SK-N-SH treated with all-trans-retinoic acid at 6 μM for 48 hours (cell line): ENCODE measurements at regions not wholly inside any gene's neighbourhood (a gene's known extent, or its start where the extent isn't known, plus 50 kb on each side); places are given as distances from the start of the nearest gene placed in this dataset.

Source experiments
- RARB ChIP-seq: fragments of 250-450 bp; sonication (Bioruptor Pico); IDR thresholded peaks from 2 replicates; pipeline ENCODE4 v1.8.0; 2021; ENCODE audit warnings: mild to moderate bottlenecking, moderate library complexity
- TCF4 ChIP-seq: fragments of 250-450 bp; sonication (Bioruptor Pico); IDR thresholded peaks from 2 replicates; pipeline ENCODE4 v1.8.0; 2021; ENCODE audit warnings: mild to moderate bottlenecking, moderate library complexity, borderline replicate concordance
- ZFP3 ChIP-seq: fragments of 250-450 bp; sonication (Bioruptor Pico); IDR thresholded peaks from 2 replicates; pipeline ENCODE4 v1.5.0; 2020; ENCODE audit warnings: mild to moderate bottlenecking, moderate library complexity
- ZNF70 ChIP-seq: fragments of 450-650 bp; formaldehyde crosslinking; IDR thresholded peaks from 2 replicates; pipeline ENCODE4 v1.5.0; 2020; ENCODE audit warnings: mild to moderate bottlenecking, moderate library complexity
- TF ChIP-seq, protein P1 (sequence below): fragments of 250-450 bp; sonication (Bioruptor Pico); IDR thresholded peaks from 2 replicates; pipeline ENCODE4 v1.5.1; 2021; ENCODE audit warnings: mild to moderate bottlenecking, moderate library complexity
- TF ChIP-seq, protein P2 (sequence below): fragments of 250-450 bp; sonication (Bioruptor Pico); IDR thresholded peaks from 2 replicates; pipeline ENCODE4 v1.8.0; 2020; ENCODE audit warnings: mild to moderate bottlenecking, moderate library complexity, borderline replicate concordance
- TF ChIP-seq, protein P3 (sequence below): fragments of 250-450 bp; sonication (Bioruptor Pico); IDR thresholded peaks from 2 replicates; pipeline ENCODE4 v1.5.1; 2020; ENCODE audit warnings: low read depth, mild to moderate bottlenecking, moderate library complexity

DNA sequence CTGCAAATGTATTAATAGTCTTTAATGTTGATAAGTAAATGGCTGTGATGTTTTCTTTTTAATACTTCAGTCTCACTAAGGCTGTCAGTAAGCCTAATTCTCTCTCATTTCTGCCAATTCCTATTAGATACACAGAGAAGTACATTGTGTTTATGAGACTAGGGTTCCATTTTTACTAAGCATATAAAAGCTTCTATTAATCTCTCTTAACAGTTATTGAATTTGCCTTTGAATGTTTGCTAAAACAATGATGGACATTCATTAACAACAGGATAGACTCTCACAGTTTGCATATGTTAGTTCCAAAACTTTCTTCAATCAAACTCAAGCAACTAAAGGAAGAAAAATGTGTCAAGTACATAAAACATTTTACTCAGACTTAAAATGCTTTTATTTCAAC lies 659.3 kb downstream of the TLE1 start:
- TF ChIP-seq, protein P1, sequence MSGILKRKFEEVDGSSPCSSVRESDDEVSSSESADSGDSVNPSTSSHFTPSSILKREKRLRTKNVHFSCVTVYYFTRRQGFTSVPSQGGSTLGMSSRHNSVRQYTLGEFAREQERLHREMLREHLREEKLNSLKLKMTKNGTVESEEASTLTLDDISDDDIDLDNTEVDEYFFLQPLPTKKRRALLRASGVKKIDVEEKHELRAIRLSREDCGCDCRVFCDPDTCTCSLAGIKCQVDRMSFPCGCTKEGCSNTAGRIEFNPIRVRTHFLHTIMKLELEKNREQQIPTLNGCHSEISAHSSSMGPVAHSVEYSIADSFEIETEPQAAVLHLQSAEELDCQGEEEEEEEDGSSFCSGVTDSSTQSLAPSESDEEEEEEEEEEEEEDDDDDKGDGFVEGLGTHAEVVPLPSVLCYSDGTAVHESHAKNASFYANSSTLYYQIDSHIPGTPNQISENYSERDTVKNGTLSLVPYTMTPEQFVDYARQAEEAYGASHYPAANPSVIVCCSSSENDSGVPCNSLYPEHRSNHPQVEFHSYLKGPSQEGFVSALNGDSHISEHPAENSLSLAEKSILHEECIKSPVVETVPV (CRISPR knock-in tag) = no peak
- TF ChIP-seq, protein P2, sequence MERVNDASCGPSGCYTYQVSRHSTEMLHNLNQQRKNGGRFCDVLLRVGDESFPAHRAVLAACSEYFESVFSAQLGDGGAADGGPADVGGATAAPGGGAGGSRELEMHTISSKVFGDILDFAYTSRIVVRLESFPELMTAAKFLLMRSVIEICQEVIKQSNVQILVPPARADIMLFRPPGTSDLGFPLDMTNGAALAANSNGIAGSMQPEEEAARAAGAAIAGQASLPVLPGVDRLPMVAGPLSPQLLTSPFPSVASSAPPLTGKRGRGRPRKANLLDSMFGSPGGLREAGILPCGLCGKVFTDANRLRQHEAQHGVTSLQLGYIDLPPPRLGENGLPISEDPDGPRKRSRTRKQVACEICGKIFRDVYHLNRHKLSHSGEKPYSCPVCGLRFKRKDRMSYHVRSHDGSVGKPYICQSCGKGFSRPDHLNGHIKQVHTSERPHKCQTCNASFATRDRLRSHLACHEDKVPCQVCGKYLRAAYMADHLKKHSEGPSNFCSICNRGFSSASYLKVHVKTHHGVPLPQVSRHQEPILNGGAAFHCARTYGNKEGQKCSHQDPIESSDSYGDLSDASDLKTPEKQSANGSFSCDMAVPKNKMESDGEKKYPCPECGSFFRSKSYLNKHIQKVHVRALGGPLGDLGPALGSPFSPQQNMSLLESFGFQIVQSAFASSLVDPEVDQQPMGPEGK (CRISPR knock-in tag) = no peak
- TF ChIP-seq, protein P3, sequence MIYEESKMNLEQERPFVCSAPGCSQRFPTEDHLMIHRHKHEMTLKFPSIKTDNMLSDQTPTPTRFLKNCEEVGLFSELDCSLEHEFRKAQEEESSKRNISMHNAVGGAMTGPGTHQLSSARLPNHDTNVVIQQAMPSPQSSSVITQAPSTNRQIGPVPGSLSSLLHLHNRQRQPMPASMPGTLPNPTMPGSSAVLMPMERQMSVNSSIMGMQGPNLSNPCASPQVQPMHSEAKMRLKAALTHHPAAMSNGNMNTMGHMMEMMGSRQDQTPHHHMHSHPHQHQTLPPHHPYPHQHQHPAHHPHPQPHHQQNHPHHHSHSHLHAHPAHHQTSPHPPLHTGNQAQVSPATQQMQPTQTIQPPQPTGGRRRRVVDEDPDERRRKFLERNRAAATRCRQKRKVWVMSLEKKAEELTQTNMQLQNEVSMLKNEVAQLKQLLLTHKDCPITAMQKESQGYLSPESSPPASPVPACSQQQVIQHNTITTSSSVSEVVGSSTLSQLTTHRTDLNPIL (CRISPR knock-in tag) = no peak
- no peak for TF ChIP-seq ZNF70 (CRISPR knock-in tag)
- TF ChIP-seq TCF4 (CRISPR knock-in tag) = no peak
- TF ChIP-seq ZFP3 (CRISPR knock-in tag) = no peak
- TF ChIP-seq RARB (CRISPR knock-in tag) = no peak
